ENCODE measurements at regions not wholly inside any gene's neighbourhood (a gene's known extent, or its start where the extent isn't known, plus 50 kb on each side); places are given as distances from the start of the nearest gene placed in this dataset.

- TF ChIP-seq CTCF (IDR thresholded peaks at IDR 0.05; ENCODE audit: extremely low read depth in 1 of 2, insufficient read depth in 1 of 2, low read depth in 1 of 2, low read length in 2 of 2) (no peak), MAX (IDR thresholded peaks at IDR 0.05; ENCODE audit: insufficient read depth, insufficient read length) (no peak), POLR2A (IDR thresholded peaks at IDR 0.05; ENCODE audit: low read depth, low read length) (no peak), EZH2 (IDR thresholded peaks at IDR 0.05; ENCODE audit: borderline replicate concordance, low read depth, low read length, severe bottlenecking) (no peak), POLR2AphosphoS5 (IDR thresholded peaks at IDR 0.05; ENCODE audit: insufficient read depth, low read depth, low read length) (no peak), MYC (IDR thresholded peaks at IDR 0.05; ENCODE audit: low read depth, low read length) (no peak)
Observed at GRCh38 chr21:19197950-19198349, 794.4 kb upstream of the TMPRSS15 start.

Data from endothelial cell of umbilical vein (primary cell).